ENCODE measurements at regions not wholly inside any gene's neighbourhood (a gene's known extent, or its start where the extent isn't known, plus 50 kb on each side); places are given as distances from the start of the nearest gene placed in this dataset.

DNA sequence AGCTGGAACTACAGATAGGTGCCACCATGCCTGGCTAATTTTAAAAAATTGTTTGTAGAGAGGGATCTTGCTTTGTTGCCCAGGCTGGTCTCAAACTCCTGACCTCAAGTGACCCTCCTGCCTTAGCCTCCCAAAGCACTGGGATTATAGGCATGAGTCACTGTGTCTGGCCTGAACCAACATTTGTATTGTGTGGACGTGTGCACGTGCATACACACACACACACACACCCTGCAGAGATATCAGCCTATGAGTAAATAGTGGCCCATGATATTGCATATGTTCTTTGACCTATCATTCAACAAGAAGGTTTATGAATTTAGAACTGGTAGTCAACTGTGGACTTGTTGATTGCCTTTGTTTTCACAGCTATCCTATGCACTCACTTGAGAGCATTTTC is 161.6 kb downstream of the BAMBI start:
- TF ChIP-seq, protein P1, sequence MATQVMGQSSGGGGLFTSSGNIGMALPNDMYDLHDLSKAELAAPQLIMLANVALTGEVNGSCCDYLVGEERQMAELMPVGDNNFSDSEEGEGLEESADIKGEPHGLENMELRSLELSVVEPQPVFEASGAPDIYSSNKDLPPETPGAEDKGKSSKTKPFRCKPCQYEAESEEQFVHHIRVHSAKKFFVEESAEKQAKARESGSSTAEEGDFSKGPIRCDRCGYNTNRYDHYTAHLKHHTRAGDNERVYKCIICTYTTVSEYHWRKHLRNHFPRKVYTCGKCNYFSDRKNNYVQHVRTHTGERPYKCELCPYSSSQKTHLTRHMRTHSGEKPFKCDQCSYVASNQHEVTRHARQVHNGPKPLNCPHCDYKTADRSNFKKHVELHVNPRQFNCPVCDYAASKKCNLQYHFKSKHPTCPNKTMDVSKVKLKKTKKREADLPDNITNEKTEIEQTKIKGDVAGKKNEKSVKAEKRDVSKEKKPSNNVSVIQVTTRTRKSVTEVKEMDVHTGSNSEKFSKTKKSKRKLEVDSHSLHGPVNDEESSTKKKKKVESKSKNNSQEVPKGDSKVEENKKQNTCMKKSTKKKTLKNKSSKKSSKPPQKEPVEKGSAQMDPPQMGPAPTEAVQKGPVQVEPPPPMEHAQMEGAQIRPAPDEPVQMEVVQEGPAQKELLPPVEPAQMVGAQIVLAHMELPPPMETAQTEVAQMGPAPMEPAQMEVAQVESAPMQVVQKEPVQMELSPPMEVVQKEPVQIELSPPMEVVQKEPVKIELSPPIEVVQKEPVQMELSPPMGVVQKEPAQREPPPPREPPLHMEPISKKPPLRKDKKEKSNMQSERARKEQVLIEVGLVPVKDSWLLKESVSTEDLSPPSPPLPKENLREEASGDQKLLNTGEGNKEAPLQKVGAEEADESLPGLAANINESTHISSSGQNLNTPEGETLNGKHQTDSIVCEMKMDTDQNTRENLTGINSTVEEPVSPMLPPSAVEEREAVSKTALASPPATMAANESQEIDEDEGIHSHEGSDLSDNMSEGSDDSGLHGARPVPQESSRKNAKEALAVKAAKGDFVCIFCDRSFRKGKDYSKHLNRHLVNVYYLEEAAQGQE (IDR thresholded peaks at IDR 0.05; ENCODE audit: unreplicated experiment): no peak
- TF ChIP-seq, protein P2, sequence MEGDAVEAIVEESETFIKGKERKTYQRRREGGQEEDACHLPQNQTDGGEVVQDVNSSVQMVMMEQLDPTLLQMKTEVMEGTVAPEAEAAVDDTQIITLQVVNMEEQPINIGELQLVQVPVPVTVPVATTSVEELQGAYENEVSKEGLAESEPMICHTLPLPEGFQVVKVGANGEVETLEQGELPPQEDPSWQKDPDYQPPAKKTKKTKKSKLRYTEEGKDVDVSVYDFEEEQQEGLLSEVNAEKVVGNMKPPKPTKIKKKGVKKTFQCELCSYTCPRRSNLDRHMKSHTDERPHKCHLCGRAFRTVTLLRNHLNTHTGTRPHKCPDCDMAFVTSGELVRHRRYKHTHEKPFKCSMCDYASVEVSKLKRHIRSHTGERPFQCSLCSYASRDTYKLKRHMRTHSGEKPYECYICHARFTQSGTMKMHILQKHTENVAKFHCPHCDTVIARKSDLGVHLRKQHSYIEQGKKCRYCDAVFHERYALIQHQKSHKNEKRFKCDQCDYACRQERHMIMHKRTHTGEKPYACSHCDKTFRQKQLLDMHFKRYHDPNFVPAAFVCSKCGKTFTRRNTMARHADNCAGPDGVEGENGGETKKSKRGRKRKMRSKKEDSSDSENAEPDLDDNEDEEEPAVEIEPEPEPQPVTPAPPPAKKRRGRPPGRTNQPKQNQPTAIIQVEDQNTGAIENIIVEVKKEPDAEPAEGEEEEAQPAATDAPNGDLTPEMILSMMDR (conservative IDR thresholded peaks at IDR 0.05; ENCODE audit: low read depth in 2 of 2): no peak

Data from GM23338 (cell line).